BLaER1 (cell line): ENCODE measurements at regions not wholly inside any gene's neighbourhood (a gene's known extent, or its start where the extent isn't known, plus 50 kb on each side); places are given as distances from the start of the nearest gene placed in this dataset.

Experiments
- H3K27ac ChIP-seq: shearing (Covaris generic); formaldehyde crosslinking; 2 replicates; pipeline ENCODE4 v1.8.1; 2022
- H3K27me3 ChIP-seq: shearing (Covaris generic); formaldehyde crosslinking; 2 replicates; pipeline ENCODE4 v1.8.1; 2022
- H3K36me3 ChIP-seq: shearing (Covaris generic); formaldehyde crosslinking; 2 replicates; pipeline ENCODE4 v1.8.1; 2022
- H3K4me1 ChIP-seq: shearing (Covaris generic); formaldehyde crosslinking; 2 replicates; pipeline ENCODE4 v1.8.1; 2022
- H3K4me2 ChIP-seq: shearing (Covaris generic); formaldehyde crosslinking; 2 replicates; pipeline ENCODE4 v1.8.1; 2022
- H3K4me3 ChIP-seq: shearing (Covaris generic); formaldehyde crosslinking; 2 replicates; pipeline ENCODE4 v1.8.1; 2022
- H3K9ac ChIP-seq: shearing (Covaris generic); formaldehyde crosslinking; 2 replicates; pipeline ENCODE4 v1.8.1; 2022
- H3K9me3 ChIP-seq: shearing (Covaris generic); formaldehyde crosslinking; 2 replicates; pipeline ENCODE4 v1.8.1; 2022
- H4K20me1 ChIP-seq: shearing (Covaris generic); formaldehyde crosslinking; 2 replicates; pipeline ENCODE4 v1.8.1; 2022
- Cebpa-rat ChIP-seq: shearing (Covaris generic); IDR thresholded peaks from 2 replicates; pipeline ENCODE4 v1.8.1; 2022

GRCh38 chr9:135346438-135347050, 133.0 kb upstream of the PPP1R26 start:
- Histone ChIP-seq H3K9me3 (no peaks in the 10 kb centered on the region), H3K36me3 (no peaks in the 10 kb centered on the region), H3K4me3 (no peak overlapping the region), H3K9ac (no peak overlapping the region), H4K20me1 (peaks cover 30% of the 10 kb centered on the region), H3K4me2 (no peak overlapping the region), H3K4me1 (peaks cover 49% of the 10 kb centered on the region), H3K27me3 (no peaks in the 10 kb centered on the region), H3K27ac (no peak overlapping the region)
- no peak for TF ChIP-seq Cebpa-rat

DNA sequence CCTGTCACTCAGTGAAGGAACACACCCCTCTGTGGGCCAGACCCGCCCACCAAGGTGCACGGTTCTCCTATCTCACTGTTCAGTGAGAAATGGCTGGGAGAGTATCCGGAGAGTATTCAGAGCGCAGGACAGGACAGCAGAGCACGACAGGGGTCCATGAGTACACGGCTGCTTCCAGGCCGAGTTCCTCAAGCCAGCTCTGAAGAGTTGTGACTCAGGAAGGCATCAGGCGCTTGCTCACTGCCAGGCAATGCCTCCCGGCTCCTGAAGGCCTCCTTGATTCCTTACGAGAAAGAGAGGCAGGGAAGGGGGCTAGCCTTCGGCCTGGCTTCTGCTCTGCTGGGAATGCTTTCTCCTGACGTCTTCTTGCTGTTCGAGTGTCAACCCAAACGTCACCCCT, 132.1 kb upstream of the PPP1R26 start:
- H3K9ac ChIP-seq, result no peak overlapping the region
- H3K27me3 ChIP-seq, result no peaks in the 10 kb centered on the region
- TF ChIP-seq Cebpa-rat, result no peak
- H3K4me3 ChIP-seq, result no peak overlapping the region
- H3K4me2 ChIP-seq, result no peak overlapping the region
- H3K9me3 ChIP-seq, result no peaks in the 10 kb centered on the region
- no peaks in the 10 kb centered on the region for H3K36me3 ChIP-seq
- H3K27ac ChIP-seq, result no peak overlapping the region
- H3K4me1 ChIP-seq, result peaks cover 39% of the 10 kb centered on the region
- peaks cover 30% of the 10 kb centered on the region for H4K20me1 ChIP-seq

DNA sequence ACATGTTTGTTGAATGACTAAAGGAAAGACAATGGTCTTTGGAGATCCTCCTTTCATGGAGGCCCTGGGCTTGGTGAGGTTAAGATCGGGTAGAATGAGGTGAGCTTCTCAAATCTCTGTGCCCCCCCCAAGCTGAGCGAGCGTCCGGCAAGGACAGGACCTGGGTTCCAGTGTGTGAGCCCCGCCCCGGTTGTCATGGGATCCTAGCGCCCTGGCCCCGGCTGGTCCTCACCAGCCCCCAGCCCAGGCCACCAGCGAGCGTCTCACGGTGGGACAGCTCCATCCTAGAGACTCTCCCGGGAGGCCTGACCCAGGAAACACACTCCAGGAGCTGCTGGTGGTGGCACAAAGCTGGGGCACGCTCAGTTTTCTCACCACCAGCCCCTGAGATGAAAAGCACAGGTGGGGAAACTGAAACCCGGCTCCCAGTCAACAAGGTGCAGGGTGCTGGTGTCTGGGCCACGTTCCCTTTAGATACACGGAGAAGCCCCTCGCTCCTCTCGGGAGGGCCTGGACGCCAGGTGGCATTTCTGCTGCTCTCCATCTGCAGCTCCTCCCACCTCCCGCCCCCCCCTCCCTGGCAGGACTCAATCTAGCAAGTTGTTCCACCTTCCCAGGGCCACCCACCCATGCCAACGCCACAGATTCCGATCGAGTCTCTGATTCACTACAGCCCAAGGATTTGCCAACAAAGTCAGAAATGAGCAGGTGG, 131.3 kb upstream of the PPP1R26 start:
- H3K27me3 ChIP-seq, result no peaks in the 10 kb centered on the region
- H3K4me3 ChIP-seq, result no peak overlapping the region
- H3K9ac ChIP-seq, result no peak overlapping the region
- no peak overlapping the region for H3K27ac ChIP-seq
- peaks cover 32% of the 10 kb centered on the region for H3K4me1 ChIP-seq
- peaks cover 24% of the 10 kb centered on the region for H4K20me1 ChIP-seq
- H3K9me3 ChIP-seq, result no peaks in the 10 kb centered on the region
- H3K36me3 ChIP-seq, result no peaks in the 10 kb centered on the region
- no peak for TF ChIP-seq Cebpa-rat
- peak overlapping the region; percentile 81 for H3K4me2 ChIP-seq

DNA sequence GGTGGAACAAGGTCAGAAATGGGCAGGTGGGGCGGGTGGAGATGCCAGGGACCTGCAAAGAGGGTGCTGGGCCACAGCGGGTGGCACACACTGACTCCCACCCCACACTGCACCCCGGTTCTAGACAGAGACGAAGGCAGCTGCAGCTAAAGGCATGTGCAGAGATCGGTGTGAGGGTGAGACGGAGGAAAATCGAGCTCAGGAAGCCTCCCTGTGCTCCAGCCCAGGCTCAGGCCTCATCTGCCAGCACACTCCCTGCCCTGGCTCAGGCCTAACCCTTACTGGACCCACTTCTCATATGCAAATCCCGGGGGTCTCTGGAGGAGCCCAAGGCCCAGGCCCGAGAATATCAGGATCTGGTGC, 130.8 kb upstream of the PPP1R26 start:
- peaks cover 19% of the 10 kb centered on the region; the same call in 1 of the 2 replicates for H4K20me1 ChIP-seq
- H3K36me3 ChIP-seq, result no peaks in the 10 kb centered on the region
- H3K4me1 ChIP-seq, result peaks cover 26% of the 10 kb centered on the region
- H3K9me3 ChIP-seq, result no peaks in the 10 kb centered on the region
- H3K27ac ChIP-seq, result 0 out of 2 replicates have a peak overlapping the region, but pooled peaks have one; percentile 1
- no peak for TF ChIP-seq Cebpa-rat
- H3K4me2 ChIP-seq, result peak overlapping the region; percentile 81
- no peak overlapping the region for H3K4me3 ChIP-seq
- H3K27me3 ChIP-seq, result no peaks in the 10 kb centered on the region
- H3K9ac ChIP-seq, result no peak overlapping the region

GRCh38 chr9:135349212-135350002, 130.2 kb upstream of the PPP1R26 start:
- Histone ChIP-seq H3K27ac (peak overlapping the region; percentile 1; the same call in 1 of the 2 replicates), H3K9me3 (no peaks in the 10 kb centered on the region), H3K4me1 (peaks cover 20% of the 10 kb centered on the region), H4K20me1 (peaks cover 19% of the 10 kb centered on the region; the same call in 1 of the 2 replicates), H3K9ac (no peak overlapping the region), H3K4me2 (peak overlapping the region; percentile 81), H3K4me3 (no peak overlapping the region), H3K27me3 (no peaks in the 10 kb centered on the region), H3K36me3 (no peaks in the 10 kb centered on the region)
- TF ChIP-seq Cebpa-rat, result no peak

GRCh38 chr9:135350003-135350315, 129.6 kb upstream of the PPP1R26 start:
- Histone ChIP-seq H3K9ac (no peak overlapping the region), H4K20me1 (peaks cover 19% of the 10 kb centered on the region; the same call in 1 of the 2 replicates), H3K27me3 (no peaks in the 10 kb centered on the region), H3K4me1 (peaks cover 17% of the 10 kb centered on the region), H3K4me3 (no peak overlapping the region), H3K27ac (peak overlapping the region; percentile 1; the same call in 1 of the 2 replicates), H3K4me2 (peak overlapping the region; percentile 81), H3K36me3 (no peaks in the 10 kb centered on the region), H3K9me3 (no peaks in the 10 kb centered on the region)
- TF ChIP-seq Cebpa-rat, result no peak

GRCh38 chr9:135353935-135354334, 125.6 kb upstream of the PPP1R26 start:
- Histone ChIP-seq H3K9ac (no peak overlapping the region), H3K4me1 (peaks cover 25% of the 10 kb centered on the region), H3K9me3 (no peaks in the 10 kb centered on the region), H3K27me3 (no peaks in the 10 kb centered on the region), H3K27ac (no peak overlapping the region), H3K36me3 (no peaks in the 10 kb centered on the region), H4K20me1 (peaks cover 10% of the 10 kb centered on the region; the same call in 1 of the 2 replicates), H3K4me3 (no peak overlapping the region), H3K4me2 (no peak overlapping the region)
- no peak for TF ChIP-seq Cebpa-rat

DNA sequence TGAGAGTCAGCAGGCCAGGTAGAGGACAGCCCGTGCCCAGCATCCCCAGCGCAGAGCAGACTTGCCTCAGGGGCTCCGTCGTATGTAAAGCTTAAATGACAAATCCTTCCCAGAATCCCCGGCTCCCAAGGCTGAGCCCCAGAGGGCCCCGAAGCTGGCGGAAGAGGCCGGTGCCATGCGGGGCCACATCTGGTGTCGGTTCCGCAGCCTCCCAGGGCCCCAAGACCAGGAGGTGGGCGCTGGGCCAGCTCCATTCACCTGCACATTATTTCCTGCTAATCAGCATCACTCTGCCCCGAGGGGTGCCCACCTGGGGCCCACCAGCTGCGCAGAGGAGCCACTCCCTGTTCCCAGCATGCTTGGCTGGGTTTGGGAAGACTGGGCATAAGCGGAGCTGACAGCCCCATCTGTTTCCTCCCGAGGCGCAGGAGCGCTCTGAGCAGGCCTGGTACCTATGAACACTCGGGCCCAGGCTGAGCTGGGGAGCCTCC, 124.0 kb upstream of the PPP1R26 start:
- Histone ChIP-seq H3K27me3 (no peaks in the 10 kb centered on the region), H3K36me3 (no peaks in the 10 kb centered on the region), H3K27ac (no peak overlapping the region), H3K4me1 (peaks cover 12% of the 10 kb centered on the region), H3K9ac (no peak overlapping the region), H3K4me3 (no peak overlapping the region), H4K20me1 (no peaks in the 10 kb centered on the region), H3K4me2 (no peak overlapping the region), H3K9me3 (no peaks in the 10 kb centered on the region)
- TF ChIP-seq Cebpa-rat, result no peak

GRCh38 chr9:135356021-135356420, 123.6 kb upstream of the PPP1R26 start:
- H3K4me1 ChIP-seq, result peaks cover 12% of the 10 kb centered on the region
- no peak overlapping the region for H3K4me2 ChIP-seq
- H3K27ac ChIP-seq, result no peak overlapping the region
- H3K4me3 ChIP-seq, result no peak overlapping the region
- no peaks in the 10 kb centered on the region for H3K9me3 ChIP-seq
- H3K36me3 ChIP-seq, result no peaks in the 10 kb centered on the region
- H3K9ac ChIP-seq, result no peak overlapping the region
- no peak for TF ChIP-seq Cebpa-rat
- no peaks in the 10 kb centered on the region for H4K20me1 ChIP-seq
- H3K27me3 ChIP-seq, result no peaks in the 10 kb centered on the region

DNA sequence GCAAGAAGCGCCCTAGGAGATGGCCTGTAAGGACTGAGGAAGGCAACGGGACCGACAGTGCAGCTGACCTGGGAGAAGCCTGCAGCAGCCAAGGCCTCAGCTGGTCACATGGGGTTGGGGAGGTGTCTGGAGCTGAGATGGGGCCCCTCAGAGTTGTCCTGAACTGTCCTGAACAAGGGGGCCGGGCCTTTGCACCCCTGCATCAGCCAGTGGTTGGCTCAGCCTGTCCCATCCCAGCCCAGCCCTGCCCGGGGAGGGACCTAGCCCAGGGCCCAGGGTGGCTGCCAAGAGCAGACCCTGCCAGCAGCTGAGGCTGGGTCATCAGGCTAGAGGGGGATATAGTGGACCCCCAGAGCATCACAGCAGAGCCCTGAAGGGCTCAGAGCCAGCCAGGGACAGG, 122.8 kb upstream of the PPP1R26 start:
- peak overlapping the region; percentile 43 for H3K4me2 ChIP-seq
- H3K4me3 ChIP-seq, result no peak overlapping the region
- H3K27me3 ChIP-seq, result no peaks in the 10 kb centered on the region
- H3K4me1 ChIP-seq, result peaks cover 12% of the 10 kb centered on the region
- no peak for TF ChIP-seq Cebpa-rat
- no peaks in the 10 kb centered on the region for H3K36me3 ChIP-seq
- no peaks in the 10 kb centered on the region for H3K9me3 ChIP-seq
- H3K9ac ChIP-seq, result no peak overlapping the region
- peak overlapping the region; percentile 6; the same call in 1 of the 2 replicates for H3K27ac ChIP-seq
- no peaks in the 10 kb centered on the region for H4K20me1 ChIP-seq
